H1 (cell line): ENCODE measurements at regions not wholly inside any gene's neighbourhood (a gene's known extent, or its start where the extent isn't known, plus 50 kb on each side); places are given as distances from the start of the nearest gene placed in this dataset.

ENCODE experiments used
- CTCF ChIA-PET: fragments of 300-600 bp; sonication (Branson Sonifier 250); formaldehyde crosslinking; loops from one replicate; lab custom pipeline; 2021; ENCODE audit not compliant: partially characterized antibody; lab: Charles Lee
- POLR2A ChIA-PET: fragments of 300-600 bp; sonication (Branson Sonifier 250); formaldehyde crosslinking; loops from one replicate; lab custom pipeline; 2021; ENCODE audit warnings: inconsistent platforms; ENCODE audit not compliant: partially characterized antibody; lab: Charles Lee
- DNase-seq, 2 experiments: peaks; one replicate each; pipeline versions ENCODE4 v3.0.0 to v3.0.0-alpha.2; 2010 to 2022; ENCODE audit warnings: low spot score in 2 of 2, low read depth in 1 of 2, mixed read lengths in 1 of 2
- FAIRE-seq: peaks from 2 replicates; lab custom pipeline; 2011; peaks lifted over from hg19 to GRCh38; lab: Jason Lieb, UNC
- H2AFZ ChIP-seq: 2 replicates; pipeline ENCODE4 v1.8.1; 2012; ENCODE audit warnings: low read length, inconsistent platforms
- H2AK5ac ChIP-seq: 2 replicates; pipeline ENCODE4 v1.6.1; 2013; ENCODE audit warnings: low read depth, low read length
- H2BK120ac ChIP-seq: replicated peaks from 2 replicates; pipeline ENCODE3; 2013; ENCODE audit warnings: low read depth, low read length, inconsistent platforms
- H2BK12ac ChIP-seq: 2 replicates; pipeline ENCODE4 v1.6.1; 2013; ENCODE audit warnings: low read depth, low read length
- H2BK15ac ChIP-seq: 2 replicates; pipeline ENCODE4 v1.6.1; 2013; ENCODE audit warnings: low read length
- H2BK20ac ChIP-seq: 2 replicates; pipeline ENCODE4 v1.6.1; 2013; ENCODE audit warnings: low read length
- H2BK5ac ChIP-seq: 2 replicates; pipeline ENCODE4 v1.6.1; 2013; ENCODE audit warnings: low read depth, low read length
- H3K14ac ChIP-seq: 2 replicates; pipeline ENCODE4 v1.6.1; 2013; ENCODE audit warnings: inconsistent platforms; ENCODE audit not compliant: insufficient read length
- H3K18ac ChIP-seq: 2 replicates; pipeline ENCODE4 v1.6.1; 2013; ENCODE audit warnings: low read length; ENCODE audit errors: extremely low read depth
- H3K23ac ChIP-seq: 2 replicates; pipeline ENCODE4 v1.6.1; 2013; ENCODE audit warnings: inconsistent platforms; ENCODE audit not compliant: insufficient read length
- H3K23me2 ChIP-seq: 2 replicates; pipeline ENCODE4 v1.6.1; 2013; ENCODE audit warnings: low read depth, low read length
- H3K27ac ChIP-seq: 2 replicates; pipeline ENCODE4 v1.6.1; 2011; ENCODE audit warnings: low read depth, low read length, inconsistent platforms
- H3K27me3 ChIP-seq, 4 experiments: replicated peaks in 1 of 4; 1 replicate in 1 of 4; 2 replicates in 3 of 4; pipeline versions ENCODE4 v1.6.1 to v1.8.1; 2011 to 2013; ENCODE audit warnings: low read length in 3 of 4, mild to moderate bottlenecking in 3 of 4, inconsistent platforms in 2 of 4, mixed read lengths in 2 of 4, moderate library complexity in 1 of 4; ENCODE audit not compliant: control insufficient read depth in 3 of 4, insufficient read depth in 3 of 4; ENCODE audit errors: extremely low read depth in 1 of 4
- H3K36me3 ChIP-seq, 4 experiments: 2 replicates each; pipeline versions ENCODE4 v1.6.1 to v1.8.1; 2011 to 2013; ENCODE audit warnings: mild to moderate bottlenecking in 4 of 4, low read length in 3 of 4, moderate library complexity in 2 of 4, control low read depth in 1 of 4, inconsistent platforms in 1 of 4; ENCODE audit not compliant: insufficient read depth in 4 of 4, control insufficient read depth in 2 of 4
- H3K4ac ChIP-seq: replicated peaks from 2 replicates; pipeline ENCODE3; 2013; ENCODE audit warnings: low read length, low read depth, mixed read lengths, inconsistent platforms; ENCODE audit not compliant: insufficient read length
- H3K4me1 ChIP-seq, 4 experiments: replicated peaks in 1 of 4; 1 replicate in 1 of 4; 2 replicates in 3 of 4; pipeline versions ENCODE4 v1.6.1 to v1.8.1; 2011 to 2013; ENCODE audit warnings: low read length in 3 of 4, inconsistent platforms in 2 of 4, mixed read lengths in 1 of 4; ENCODE audit not compliant: insufficient read depth in 4 of 4, control insufficient read depth in 3 of 4
- H3K4me2 ChIP-seq, 2 experiments: 2 replicates each; pipeline versions ENCODE4 v1.6.1 to v1.8.1; 2011 to 2013; ENCODE audit warnings: low read depth in 2 of 2, low read length in 2 of 2, control low read depth in 1 of 2, inconsistent platforms in 1 of 2, mild to moderate bottlenecking in 1 of 2; ENCODE audit not compliant: insufficient read depth in 1 of 2
- H3K4me3 ChIP-seq, 4 experiments: fragments of 200-600, 300-600 bp in 1 of 4; sonication (generic), shearing (Covaris generic), sonication (Bioruptor Twin) in 1 of 4; 2 replicates each; pipeline versions ENCODE4 v1.5.1 to v1.8.1; 2011 to 2016; ENCODE audit warnings: low read length in 4 of 4, low read depth in 3 of 4, control low read depth in 2 of 4, inconsistent platforms in 2 of 4, mild to moderate bottlenecking in 2 of 4, mixed read lengths in 1 of 4, moderate library complexity in 1 of 4; ENCODE audit not compliant: insufficient read depth in 2 of 4; ENCODE audit errors: extremely low read depth in 1 of 4
- H3K56ac ChIP-seq: replicated peaks from 2 replicates; pipeline ENCODE3; 2013; ENCODE audit warnings: low read depth, mild to moderate bottlenecking, mixed read lengths, low read length, inconsistent platforms; ENCODE audit not compliant: insufficient read length
- H3K79me1 ChIP-seq: 2 replicates; pipeline ENCODE4 v1.6.1; 2013; ENCODE audit warnings: low read depth, low read length, control low read depth
- H3K79me2 ChIP-seq, 2 experiments: 2 replicates each; pipeline versions ENCODE4 v1.6.1 to v1.8.1; 2012 to 2013; ENCODE audit warnings: low read length in 2 of 2, mild to moderate bottlenecking in 2 of 2, inconsistent platforms in 1 of 2; ENCODE audit not compliant: insufficient read depth in 2 of 2, control insufficient read depth in 1 of 2
- H3K9ac ChIP-seq, 4 experiments: replicated peaks in 1 of 4; 1 replicate in 1 of 4; 2 replicates in 3 of 4; pipeline versions ENCODE4 v1.6.1 to v1.8.1; 2011 to 2013; ENCODE audit warnings: low read depth in 3 of 4, low read length in 3 of 4, control low read depth in 2 of 4, mild to moderate bottlenecking in 2 of 4, moderate library complexity in 2 of 4, inconsistent platforms in 1 of 4; ENCODE audit errors: extremely low read depth in 1 of 4
- H3K9me3 ChIP-seq, 2 experiments: 2 replicates each; pipeline versions ENCODE4 v1.6.1 to v1.8.1; 2012 to 2013; ENCODE audit warnings: mild to moderate bottlenecking in 2 of 2, moderate library complexity in 2 of 2, control low read depth in 1 of 2, inconsistent platforms in 1 of 2, low read depth in 1 of 2, low read length in 1 of 2, mixed read lengths in 1 of 2; ENCODE audit not compliant: insufficient read depth in 2 of 2
- H4K20me1 ChIP-seq, 2 experiments: replicated peaks in 1 of 2; 2 replicates each; pipeline versions ENCODE3 to v1.8.1; 2011 to 2013; ENCODE audit warnings: inconsistent platforms in 2 of 2, low read length in 2 of 2, mild to moderate bottlenecking in 1 of 2; ENCODE audit not compliant: insufficient read depth in 2 of 2, control insufficient read depth in 1 of 2
- H4K5ac ChIP-seq: 2 replicates; pipeline ENCODE4 v1.6.1; 2013; ENCODE audit warnings: low read length, low read depth, mixed read lengths, inconsistent platforms; ENCODE audit not compliant: insufficient read length
- H4K8ac ChIP-seq: 2 replicates; pipeline ENCODE4 v1.8.0; 2013; ENCODE audit warnings: mild to moderate bottlenecking, moderate library complexity, low read length, inconsistent platforms; ENCODE audit not compliant: insufficient read depth; ENCODE audit errors: extremely low read depth
- H4K91ac ChIP-seq: replicated peaks from 2 replicates; pipeline ENCODE3; 2013; ENCODE audit warnings: low read length, mixed read lengths, inconsistent platforms; ENCODE audit not compliant: insufficient read length
- ATF2 ChIP-seq: IDR thresholded peaks from 2 replicates; pipeline ENCODE4 v1.6.1; 2012; ENCODE audit warnings: low read length, inconsistent platforms
- EP300 ChIP-seq, 2 experiments: IDR thresholded peaks; 1 replicate in 1 of 2; 2 replicates in 1 of 2; pipeline ENCODE4 v1.6.1; 2011 to 2012; ENCODE audit warnings: low read depth in 2 of 2, low read length in 2 of 2, mild to moderate bottlenecking in 2 of 2, borderline replicate concordance in 1 of 2, inconsistent platforms in 1 of 2, moderate library complexity in 1 of 2
- MAX ChIP-seq: IDR thresholded peaks from 2 replicates; pipeline ENCODE4 v1.6.1; 2012; ENCODE audit warnings: inconsistent platforms
- SIRT6 ChIP-seq: IDR thresholded peaks from one replicate; pipeline ENCODE4 v1.7.1; 2012; ENCODE audit warnings: low read length, inconsistent platforms
- SUZ12 ChIP-seq: fragments of 200-600 bp; sonication (generic); IDR thresholded peaks from 2 replicates; pipeline ENCODE4 v1.6.1; 2012; ENCODE audit warnings: mild to moderate bottlenecking, inconsistent platforms, low read length, moderate library complexity, mixed read lengths
- WGBS, 2 experiments: shearing (Covaris generic) in 1 of 2; methylation state at CpG; one replicate each; pipeline versions ENCODE4 v1.1.6 to v1.1.7; 2013 to 2015; ENCODE audit warnings: low lambda C conversion rate in 2 of 2, mixed read lengths in 2 of 2, inconsistent platforms in 1 of 2, low coverage in 1 of 2, missing lambda C conversion rate in 1 of 2; ENCODE audit not compliant: insufficient replicate concordance in 2 of 2, insufficient coverage in 1 of 2, insufficient read length in 1 of 2; ENCODE audit errors: extremely low coverage in 1 of 2, missing lambda C conversion rate in 1 of 2; 5-methylcytosine and 5-hydroxymethylcytosine counted together

- Histone ChIP-seq H3K36me3 (no peaks in the 10 kb centered on the region), H2AFZ (no peak overlapping the region), H3K27me3 (no peaks in the 10 kb centered on the region), H2BK12ac (no peak overlapping the region), H3K9ac (no peak overlapping the region), H4K91ac (no peak overlapping the region), H2BK120ac (no peak overlapping the region), H4K5ac (no peak overlapping the region), H3K23me2 (no peaks in the 10 kb centered on the region), H3K79me2 (no peaks in the 10 kb centered on the region), H3K4me3 (no peak overlapping the region), H3K23ac (no peak overlapping the region), H2AK5ac (no peak overlapping the region), H3K27ac (no peak overlapping the region), H3K14ac (no peak overlapping the region), H3K18ac (no peak overlapping the region), H2BK5ac (no peak overlapping the region), H2BK15ac (no peak overlapping the region), H3K9me3 (no peaks in the 10 kb centered on the region), H4K8ac (no peak overlapping the region), H3K79me1 (no peaks in the 10 kb centered on the region), H2BK20ac (no peak overlapping the region), H3K56ac (no peak overlapping the region), H3K4me2 (no peak overlapping the region), H3K4ac (no peak overlapping the region), H3K4me1 (no peaks in the 10 kb centered on the region), H4K20me1 (no peaks in the 10 kb centered on the region)
- POLR2A ChIA-PET: no interaction called here
- DNase-seq (no peak), FAIRE-seq (no peak)
- WGBS, 2 experiments: 95% methylated on average over 1 of the region's 1 CpG; no CpG with 5 or more reads in 1 of the 2 experiments
- CTCF ChIA-PET: interaction anchor here (0.7 to 0.8 kb wide), 3 partner anchors 10 to 222 kb away, joined by 3 to 4 read pairs (median 3); no protein-coding TSS in a partner anchor
- no peak for TF ChIP-seq SUZ12
- no peak for TF ChIP-seq SIRT6
- no peak for TF ChIP-seq ATF2
- no peak for TF ChIP-seq MAX
- TF ChIP-seq EP300 (IDR thresholded peaks at IDR 0.05; ENCODE audit: borderline replicate concordance in 1 of 2, low read depth in 2 of 2, low read length in 2 of 2): no peak
Measured at GRCh38 chr6:141133346-141133745, 999.4 kb upstream of the GJE1 start.
